BE2C (cell line): ENCODE measurements at regions not wholly inside any gene's neighbourhood (a gene's known extent, or its start where the extent isn't known, plus 50 kb on each side); places are given as distances from the start of the nearest gene placed in this dataset.

ENCODE experiments used
- DNase-seq: peaks from one replicate; pipeline ENCODE4 v3.0.0-alpha.2; 2020
- H3K27me3 ChIP-seq: fragments of 250-450 bp; sonication (Bioruptor Pico); 2 replicates; pipeline ENCODE4 v1.5.1; 2020; ENCODE audit warnings: mild to moderate bottlenecking
- H3K36me3 ChIP-seq: fragments of 250-450 bp; sonication (Bioruptor Pico); 2 replicates; pipeline ENCODE4 v1.5.1; 2020; ENCODE audit warnings: mild to moderate bottlenecking
- H3K4me1 ChIP-seq: fragments of 250-450 bp; sonication (Bioruptor Pico); 2 replicates; pipeline ENCODE4 v1.5.1; 2020
- H3K4me3 ChIP-seq: 2 replicates; pipeline ENCODE4 v1.5.1; 2011; ENCODE audit warnings: low read depth, low read length
- H3K9me3 ChIP-seq: fragments of 250-450 bp; sonication (Bioruptor Pico); 2 replicates; pipeline ENCODE4 v1.5.1; 2020
- CTCF ChIP-seq: IDR thresholded peaks from 2 replicates; pipeline ENCODE4 v1.5.1; 2012; ENCODE audit warnings: mild to moderate bottlenecking, low read depth, low read length

GRCh38 chr6:140912686-140913085 is 1220.0 kb upstream of the GJE1 start:
- Histone ChIP-seq H3K4me1 (no peaks in the 10 kb centered on the region), H3K9me3 (no peaks in the 10 kb centered on the region), H3K27me3 (no peaks in the 10 kb centered on the region), H3K4me3 (no peak overlapping the region), H3K36me3 (no peaks in the 10 kb centered on the region)
- no peak for DNase-seq
- no peak for TF ChIP-seq CTCF

DNA sequence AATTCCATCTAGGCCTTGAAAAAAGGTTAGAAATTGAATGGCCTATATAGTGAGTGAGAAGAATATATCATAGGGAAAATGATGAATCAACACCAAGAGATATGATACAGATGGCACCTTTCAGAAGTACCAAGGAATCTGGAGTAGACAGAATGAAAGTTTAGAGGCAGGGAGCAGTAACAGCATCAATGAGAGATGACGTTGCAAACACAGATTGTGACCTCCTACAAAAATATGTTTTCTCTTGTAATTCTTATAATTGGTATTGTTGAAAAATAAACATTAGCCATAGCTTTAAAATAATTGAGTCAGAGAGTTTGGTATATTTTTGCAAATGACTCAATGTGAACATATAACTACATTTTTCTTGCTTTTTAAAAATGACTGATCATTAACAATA is 1223.1 kb upstream of the GJE1 start:
- DNase-seq: no peak
- H3K9me3 ChIP-seq: peaks cover 2% of the 10 kb centered on the region; the same call in 1 of the 2 replicates
- no peak for TF ChIP-seq CTCF
- H3K4me3 ChIP-seq: no peak overlapping the region
- H3K36me3 ChIP-seq: no peaks in the 10 kb centered on the region
- no peaks in the 10 kb centered on the region for H3K27me3 ChIP-seq
- H3K4me1 ChIP-seq: no peaks in the 10 kb centered on the region

DNA sequence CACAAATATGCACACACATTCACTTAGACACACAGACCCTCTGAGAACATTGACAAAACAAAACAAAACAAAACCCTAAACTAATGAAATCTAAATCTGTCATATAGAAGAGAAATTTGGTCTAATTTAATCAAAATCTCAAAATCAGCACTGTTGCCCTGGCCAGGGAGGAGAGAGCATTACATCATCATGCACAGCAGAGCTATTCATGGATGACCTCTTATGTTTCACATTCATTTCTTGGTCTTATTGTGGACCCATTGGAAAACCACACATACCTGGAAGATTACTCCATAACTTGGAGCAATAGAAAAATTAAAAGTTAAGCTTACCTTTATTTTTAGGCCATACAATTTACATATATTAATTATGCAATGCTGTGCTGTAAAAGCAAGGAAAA is 1223.6 kb upstream of the GJE1 start:
- no peak for TF ChIP-seq CTCF
- peaks cover 2% of the 10 kb centered on the region; the same call in 1 of the 2 replicates for H3K9me3 ChIP-seq
- H3K27me3 ChIP-seq: no peaks in the 10 kb centered on the region
- no peak for DNase-seq
- H3K36me3 ChIP-seq: no peaks in the 10 kb centered on the region
- H3K4me1 ChIP-seq: no peaks in the 10 kb centered on the region
- no peak overlapping the region for H3K4me3 ChIP-seq

- DNase-seq: no peak
- Histone ChIP-seq H3K9me3 (peaks cover 2% of the 10 kb centered on the region; the same call in 1 of the 2 replicates), H3K27me3 (no peaks in the 10 kb centered on the region), H3K4me1 (no peaks in the 10 kb centered on the region), H3K4me3 (no peak overlapping the region), H3K36me3 (no peaks in the 10 kb centered on the region)
- TF ChIP-seq CTCF: no peak
Observed at GRCh38 chr6:140908505-140908904, 1224.2 kb upstream of the GJE1 start.

GRCh38 chr6:140907235-140907634 is 1225.5 kb upstream of the GJE1 start:
- Histone ChIP-seq H3K4me1 (no peaks in the 10 kb centered on the region), H3K9me3 (peaks cover 2% of the 10 kb centered on the region; the same call in 1 of the 2 replicates), H3K36me3 (no peaks in the 10 kb centered on the region), H3K27me3 (no peaks in the 10 kb centered on the region), H3K4me3 (no peak overlapping the region)
- no peak for DNase-seq
- TF ChIP-seq CTCF: no peak

GRCh38 chr6:140905724-140906123 is 1227.0 kb upstream of the GJE1 start:
- Histone ChIP-seq H3K4me1 (no peaks in the 10 kb centered on the region), H3K27me3 (no peaks in the 10 kb centered on the region), H3K4me3 (no peak overlapping the region), H3K9me3 (peaks cover 2% of the 10 kb centered on the region; the same call in 1 of the 2 replicates), H3K36me3 (no peaks in the 10 kb centered on the region)
- DNase-seq: no peak
- no peak for TF ChIP-seq CTCF
